ENCODE measurements at regions not wholly inside any gene's neighbourhood (a gene's known extent, or its start where the extent isn't known, plus 50 kb on each side); places are given as distances from the start of the nearest gene placed in this dataset.

DNA sequence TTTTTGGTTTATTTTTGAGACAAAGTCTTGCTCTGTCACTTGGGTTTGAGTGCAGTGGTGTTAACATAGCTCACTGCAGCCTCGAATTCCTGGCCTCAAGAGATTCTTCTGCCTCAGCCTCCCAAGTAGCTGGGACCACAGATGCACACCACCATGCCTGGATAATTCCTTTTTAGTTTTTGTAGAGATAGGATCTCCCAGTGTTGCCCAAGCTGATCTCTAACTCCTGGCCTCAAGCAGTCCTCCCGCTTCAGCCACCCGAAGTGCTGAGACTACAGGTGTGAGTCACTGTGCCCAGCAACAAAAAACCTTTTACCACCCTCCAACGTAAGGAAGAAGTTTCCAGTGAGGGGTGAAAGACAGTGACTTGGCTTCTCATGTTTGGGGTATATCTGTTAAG lies 81.1 kb upstream of the TSHZ3 start:
- DNase-seq: no peak
- Mint-ChIP-seq H3K9me3 (peaks cover 8% of the 10 kb centered on the region), H3K27ac (no peak overlapping the region), H3K4me1 (ENCODE audit: low read depth) (no peaks in the 10 kb centered on the region), H3K36me3 (ENCODE audit: low read depth) (no peaks in the 10 kb centered on the region), H3K27me3 (peaks cover 27% of the 10 kb centered on the region), H3K4me3 (no peak overlapping the region)

- no peaks in the 10 kb centered on the region for H3K36me3 Mint-ChIP-seq (ENCODE audit: low read depth)
- no peak for DNase-seq
- H3K4me1 Mint-ChIP-seq (ENCODE audit: low read depth): no peaks in the 10 kb centered on the region
- H3K4me3 Mint-ChIP-seq: no peak overlapping the region
- peaks cover 19% of the 10 kb centered on the region for H3K27me3 Mint-ChIP-seq
- no peak overlapping the region for H3K27ac Mint-ChIP-seq
- peaks cover 17% of the 10 kb centered on the region for H3K9me3 Mint-ChIP-seq
Observed at GRCh38 chr19:31432201-31432810, 83.1 kb upstream of the TSHZ3 start.

GRCh38 chr19:31436121-31436776 lies 87.0 kb upstream of the TSHZ3 start:
- Mint-ChIP-seq H3K36me3 (ENCODE audit: low read depth) (no peaks in the 10 kb centered on the region), H3K9me3 (peaks cover 17% of the 10 kb centered on the region), H3K4me1 (ENCODE audit: low read depth) (no peaks in the 10 kb centered on the region), H3K4me3 (no peak overlapping the region), H3K27me3 (peaks cover 34% of the 10 kb centered on the region), H3K27ac (no peak overlapping the region)
- no peak for DNase-seq

GRCh38 chr19:31438401-31439269 lies 89.4 kb upstream of the TSHZ3 start:
- Mint-ChIP-seq H3K27ac (no peak overlapping the region), H3K36me3 (ENCODE audit: low read depth) (no peaks in the 10 kb centered on the region), H3K4me3 (no peak overlapping the region), H3K9me3 (peaks cover 17% of the 10 kb centered on the region), H3K27me3 (peaks cover 27% of the 10 kb centered on the region), H3K4me1 (ENCODE audit: low read depth) (no peaks in the 10 kb centered on the region)
- DNase-seq: no peak

DNA sequence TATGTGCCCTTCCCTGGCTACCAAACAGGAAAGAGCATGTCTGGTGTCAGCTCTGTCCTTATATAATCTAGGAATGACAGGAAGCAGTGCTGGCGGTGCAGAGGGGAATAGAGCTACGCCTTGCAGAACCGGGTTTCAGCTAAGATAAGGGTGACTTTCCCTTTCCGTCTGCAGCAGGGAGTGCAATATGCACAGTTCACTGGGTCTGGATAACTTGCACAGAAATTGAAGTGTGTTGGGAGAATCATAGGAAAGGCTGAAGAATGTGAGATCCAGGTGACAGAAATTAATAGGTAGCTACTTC lies 90.0 kb upstream of the TSHZ3 start:
- Mint-ChIP-seq H3K27me3 (peaks cover 27% of the 10 kb centered on the region), H3K27ac (no peak overlapping the region), H3K9me3 (peaks cover 17% of the 10 kb centered on the region), H3K4me1 (ENCODE audit: low read depth) (no peaks in the 10 kb centered on the region), H3K4me3 (no peak overlapping the region), H3K36me3 (ENCODE audit: low read depth) (no peaks in the 10 kb centered on the region)
- no peak for DNase-seq

DNA sequence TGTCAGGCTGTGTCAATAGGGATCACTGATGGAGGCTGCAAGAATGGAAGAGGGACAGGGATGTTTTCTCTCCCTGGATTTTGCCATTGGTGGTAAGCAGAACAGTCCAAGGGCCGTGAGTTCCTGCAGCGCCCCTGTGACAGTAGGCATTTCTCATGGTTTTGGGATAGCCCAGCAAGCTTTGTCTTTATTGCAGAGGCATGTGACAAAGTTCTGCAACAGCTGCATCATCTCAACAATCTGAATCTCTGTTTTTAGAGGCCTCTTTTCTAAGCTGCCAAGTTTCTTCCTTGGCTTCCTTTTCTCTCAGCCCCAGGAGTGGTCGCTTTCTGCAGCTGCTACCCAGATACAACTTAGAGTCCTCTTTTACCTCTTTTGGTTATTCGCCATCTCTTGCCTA lies 95.7 kb upstream of the TSHZ3 start:
- Mint-ChIP-seq H3K36me3 (ENCODE audit: low read depth) (no peaks in the 10 kb centered on the region), H3K4me1 (ENCODE audit: low read depth) (no peaks in the 10 kb centered on the region), H3K27me3 (peaks cover 13% of the 10 kb centered on the region), H3K9me3 (peaks cover 4% of the 10 kb centered on the region), H3K27ac (no peak overlapping the region), H3K4me3 (no peak overlapping the region)
- no peak for DNase-seq

- no peak overlapping the region for H3K4me3 Mint-ChIP-seq
- no peaks in the 10 kb centered on the region for H3K36me3 Mint-ChIP-seq (ENCODE audit: low read depth)
- H3K4me1 Mint-ChIP-seq (ENCODE audit: low read depth): no peaks in the 10 kb centered on the region
- H3K27me3 Mint-ChIP-seq: peaks cover 15% of the 10 kb centered on the region
- DNase-seq: no peak
- no peak overlapping the region for H3K27ac Mint-ChIP-seq
- peaks cover 4% of the 10 kb centered on the region for H3K9me3 Mint-ChIP-seq
Observed at GRCh38 chr19:31445406-31445805, 96.2 kb upstream of the TSHZ3 start.

DNA sequence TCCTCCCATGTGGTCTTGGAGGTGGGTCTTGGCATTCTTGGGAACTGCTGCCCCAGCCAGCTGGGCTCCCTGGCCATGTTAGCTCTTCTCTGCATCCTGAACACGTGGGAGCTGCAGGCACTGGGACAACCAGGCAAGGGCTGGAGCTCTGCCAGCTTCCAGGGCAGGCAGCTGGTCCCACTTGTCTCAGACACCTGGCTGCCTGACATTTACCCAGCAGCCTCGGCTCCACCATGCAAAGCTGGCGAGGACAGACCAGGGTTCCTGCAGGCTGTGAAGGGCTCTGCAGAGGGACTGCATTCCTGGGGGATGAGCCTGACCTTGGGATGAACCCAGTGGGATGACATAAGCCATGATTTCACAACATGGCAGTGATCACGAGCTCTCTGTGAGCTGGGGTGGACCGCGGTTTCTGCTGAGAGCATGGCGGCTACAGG lies 99.0 kb upstream of the TSHZ3 start:
- DNase-seq: no peak

DNA sequence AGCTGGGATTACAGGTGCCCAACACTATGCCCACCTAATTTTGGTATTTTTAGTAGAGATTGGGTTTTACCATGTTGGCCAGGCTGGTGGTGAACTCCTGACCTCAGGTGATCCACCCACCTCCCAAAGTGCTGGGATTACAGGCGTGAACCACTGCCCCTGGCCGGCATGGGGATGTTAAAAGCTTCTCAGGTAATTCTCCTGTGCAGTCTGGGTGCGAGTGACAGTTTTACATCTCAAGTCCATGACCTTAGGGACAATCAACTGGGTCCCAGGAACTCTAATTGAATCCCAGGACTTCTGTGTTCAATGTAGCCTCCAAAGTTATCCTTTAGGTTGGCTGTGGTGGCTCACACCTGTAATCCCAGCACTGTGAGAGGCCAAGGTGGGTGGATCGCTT lies 100.1 kb upstream of the TSHZ3 start:
- H3K9me3 Mint-ChIP-seq: peaks cover 4% of the 10 kb centered on the region
- no peak overlapping the region for H3K4me3 Mint-ChIP-seq
- no peak for DNase-seq
- H3K27ac Mint-ChIP-seq: no peak overlapping the region
- H3K4me1 Mint-ChIP-seq (ENCODE audit: low read depth): no peaks in the 10 kb centered on the region
- H3K36me3 Mint-ChIP-seq (ENCODE audit: low read depth): no peaks in the 10 kb centered on the region
- peaks cover 22% of the 10 kb centered on the region for H3K27me3 Mint-ChIP-seq

More for the DNA sequence above, 99.0 kb upstream of the TSHZ3 start:
- peaks cover 22% of the 10 kb centered on the region for H3K27me3 Mint-ChIP-seq
- H3K4me1 Mint-ChIP-seq (ENCODE audit: low read depth): no peaks in the 10 kb centered on the region
- no peak overlapping the region for H3K4me3 Mint-ChIP-seq
- peaks cover 4% of the 10 kb centered on the region for H3K9me3 Mint-ChIP-seq
- H3K27ac Mint-ChIP-seq: no peak overlapping the region
- H3K36me3 Mint-ChIP-seq (ENCODE audit: low read depth): no peaks in the 10 kb centered on the region

DNA sequence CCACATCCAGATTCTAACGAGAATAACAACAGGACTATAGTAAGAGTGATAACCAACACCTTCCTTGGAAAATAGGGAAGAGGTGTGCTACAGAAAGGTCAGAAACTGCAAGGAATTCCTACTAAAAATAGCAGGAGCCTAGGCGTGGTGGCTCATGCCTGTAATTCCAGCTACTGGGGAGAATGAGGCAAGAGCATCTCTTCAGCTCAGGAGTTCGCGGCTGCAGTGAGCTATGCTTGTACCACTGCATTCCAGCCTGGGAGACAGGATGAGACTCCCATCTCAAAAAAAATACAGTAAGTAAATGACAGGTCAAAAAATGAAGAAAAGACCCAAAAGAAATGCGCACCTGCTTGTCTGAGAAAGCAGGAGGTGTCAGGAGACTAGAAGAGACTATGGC lies 101.5 kb upstream of the TSHZ3 start:
- Mint-ChIP-seq H3K9me3 (no peaks in the 10 kb centered on the region), H3K27me3 (peaks cover 22% of the 10 kb centered on the region), H3K4me3 (no peak overlapping the region), H3K36me3 (ENCODE audit: low read depth) (no peaks in the 10 kb centered on the region), H3K27ac (no peak overlapping the region), H3K4me1 (ENCODE audit: low read depth) (no peaks in the 10 kb centered on the region)
- no peak for DNase-seq

GRCh38 chr19:31451686-31452330 lies 102.6 kb upstream of the TSHZ3 start:
- no peak overlapping the region for H3K27ac Mint-ChIP-seq
- H3K4me1 Mint-ChIP-seq (ENCODE audit: low read depth): no peaks in the 10 kb centered on the region
- no peak overlapping the region for H3K4me3 Mint-ChIP-seq
- no peaks in the 10 kb centered on the region for H3K9me3 Mint-ChIP-seq
- peaks cover 22% of the 10 kb centered on the region for H3K27me3 Mint-ChIP-seq
- no peak for DNase-seq
- no peaks in the 10 kb centered on the region for H3K36me3 Mint-ChIP-seq (ENCODE audit: low read depth)

DNA sequence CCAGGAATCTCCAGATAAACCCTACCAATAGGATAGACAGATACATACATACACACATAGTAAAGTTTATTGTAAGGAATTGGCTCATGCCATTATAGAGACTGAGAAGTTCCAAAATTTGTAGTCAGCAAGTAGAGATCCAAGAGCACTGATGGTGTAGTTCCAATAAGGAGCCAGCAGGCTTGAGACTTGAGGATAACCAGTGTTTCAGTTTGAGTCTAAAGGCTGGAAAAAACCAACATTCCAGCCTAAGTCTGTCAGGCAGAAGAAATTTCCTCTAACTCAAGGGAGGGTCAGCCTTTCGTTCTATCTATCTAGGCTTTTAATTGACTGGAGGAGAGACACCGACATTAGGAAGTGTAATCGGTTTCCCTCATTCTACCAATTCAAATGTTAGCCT lies 110.2 kb upstream of the TSHZ3 start:
- Mint-ChIP-seq H3K9me3 (no peaks in the 10 kb centered on the region), H3K36me3 (ENCODE audit: low read depth) (no peaks in the 10 kb centered on the region), H3K27ac (no peak overlapping the region), H3K4me3 (no peak overlapping the region), H3K4me1 (ENCODE audit: low read depth) (no peaks in the 10 kb centered on the region), H3K27me3 (peaks cover 9% of the 10 kb centered on the region)
- no peak for DNase-seq

DNA sequence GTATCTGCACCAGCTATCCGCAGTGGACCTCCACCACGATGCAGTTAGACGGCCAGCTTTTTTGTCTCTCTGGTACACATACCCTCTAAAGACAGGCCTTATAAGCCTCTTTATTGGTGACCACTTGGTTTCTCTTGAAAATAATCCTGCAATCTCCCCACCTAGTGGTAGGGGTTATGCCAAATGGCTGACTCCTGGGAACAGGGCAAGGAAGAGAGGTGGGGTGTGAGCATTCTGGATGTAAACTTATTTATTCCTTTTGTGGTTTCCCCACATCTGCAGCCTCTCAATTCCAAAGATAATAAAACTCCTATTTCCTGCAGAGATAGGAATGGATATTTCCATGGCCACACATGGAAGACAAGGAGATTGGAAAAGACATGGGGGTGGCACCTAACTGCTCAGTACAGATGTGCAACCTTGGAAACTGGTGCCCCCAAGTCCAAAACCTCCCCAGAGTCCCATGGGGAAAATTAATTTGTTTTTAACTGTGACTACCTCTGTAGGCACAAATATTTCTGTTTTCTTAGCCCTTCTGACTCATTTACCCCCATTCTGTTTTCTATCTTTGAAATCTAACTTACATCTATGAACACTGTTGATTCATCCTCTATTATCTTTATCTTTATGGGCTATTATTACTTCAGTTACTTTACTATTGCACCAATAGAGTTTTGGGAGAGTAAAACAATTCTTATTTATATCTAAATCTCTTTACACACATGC lies 112.7 kb upstream of the TSHZ3 start:
- Mint-ChIP-seq H3K27me3 (peaks cover 9% of the 10 kb centered on the region), H3K36me3 (ENCODE audit: low read depth) (no peaks in the 10 kb centered on the region), H3K4me3 (no peak overlapping the region), H3K9me3 (no peaks in the 10 kb centered on the region), H3K4me1 (ENCODE audit: low read depth) (no peaks in the 10 kb centered on the region), H3K27ac (no peak overlapping the region)
- DNase-seq: no peak

GRCh38 chr19:31470229-31470939 lies 121.1 kb upstream of the TSHZ3 start:
- H3K4me3 Mint-ChIP-seq: no peak overlapping the region
- H3K9me3 Mint-ChIP-seq: no peaks in the 10 kb centered on the region
- H3K36me3 Mint-ChIP-seq (ENCODE audit: low read depth): no peaks in the 10 kb centered on the region
- H3K4me1 Mint-ChIP-seq (ENCODE audit: low read depth): no peaks in the 10 kb centered on the region
- no peak for DNase-seq
- H3K27me3 Mint-ChIP-seq: peaks cover 23% of the 10 kb centered on the region
- no peak overlapping the region for H3K27ac Mint-ChIP-seq

Data from activated T-cell treated with anti-CD3 and anti-CD28 coated beads, Interleukin-2, amount 50 U/mL, for 24 hours (primary cell).